ENCODE measurements at regions not wholly inside any gene's neighbourhood (a gene's known extent, or its start where the extent isn't known, plus 50 kb on each side); places are given as distances from the start of the nearest gene placed in this dataset.

DNA sequence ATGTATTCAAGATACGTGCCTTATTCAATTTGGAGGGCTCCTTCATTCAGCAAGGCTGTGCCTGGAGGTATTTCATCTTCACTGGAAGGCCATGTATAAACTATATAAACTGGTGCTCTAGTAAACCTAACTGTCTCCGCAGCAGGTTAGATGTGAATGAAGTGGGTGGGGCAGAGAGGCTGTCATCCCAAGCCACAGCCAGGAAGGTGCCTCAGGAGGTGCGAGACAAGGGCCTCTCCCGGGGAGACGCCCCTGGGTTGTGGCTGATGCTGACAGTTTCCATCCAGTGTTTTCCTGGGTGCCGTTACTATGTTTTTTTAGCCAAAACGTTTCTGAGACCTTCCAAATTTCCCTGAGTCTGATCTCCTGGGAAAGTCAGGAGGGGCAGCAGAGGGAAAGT lies 221.5 kb upstream of the RPL34 start:
- no peak overlapping the region for H3K9ac ChIP-seq (ENCODE audit: low read depth, low read length)
- H3K4me1 ChIP-seq (ENCODE audit: control insufficient read depth, insufficient read depth, low read length), result no peaks in the 10 kb centered on the region
- H3K36me3 ChIP-seq (ENCODE audit: insufficient read depth, low read length), result no peaks in the 10 kb centered on the region
- H3K9me3 ChIP-seq (replicated peaks; ENCODE audit: low read length), result no peaks in the 10 kb centered on the region
- H3K4me3 ChIP-seq (ENCODE audit: low read length), result no peak overlapping the region
- H3K4me2 ChIP-seq (ENCODE audit: low read length), result no peak overlapping the region
- H3K27me3 ChIP-seq (ENCODE audit: control insufficient read depth, insufficient read depth, low read length), result peaks cover 8% of the 10 kb centered on the region

DNA sequence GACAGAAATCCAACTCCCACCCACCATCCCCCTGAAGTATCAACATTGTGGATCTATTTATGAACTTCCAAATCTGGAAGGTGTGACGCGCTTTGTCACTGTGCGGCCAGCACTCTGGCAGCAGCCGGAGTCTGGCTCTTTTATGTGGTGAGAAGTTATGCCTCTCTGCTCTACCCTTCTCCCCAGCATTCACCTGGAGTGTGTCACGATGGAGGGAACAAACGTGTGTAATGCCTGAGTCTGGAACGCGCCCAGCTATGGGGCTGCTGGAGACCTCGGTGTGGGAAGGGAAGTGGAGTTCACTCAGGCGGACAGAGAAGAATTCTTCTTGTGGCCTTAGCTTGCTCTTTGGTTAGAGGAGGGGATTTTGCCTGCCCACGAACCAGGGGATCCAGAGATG lies 222.1 kb upstream of the RPL34 start:
- H3K36me3 ChIP-seq (ENCODE audit: insufficient read depth, low read length), result no peaks in the 10 kb centered on the region
- no peaks in the 10 kb centered on the region for H3K4me1 ChIP-seq (ENCODE audit: control insufficient read depth, insufficient read depth, low read length)
- no peaks in the 10 kb centered on the region for H3K9me3 ChIP-seq (replicated peaks; ENCODE audit: low read length)
- peaks cover 10% of the 10 kb centered on the region for H3K27me3 ChIP-seq (ENCODE audit: control insufficient read depth, insufficient read depth, low read length)
- no peak overlapping the region for H3K4me2 ChIP-seq (ENCODE audit: low read length)
- H3K9ac ChIP-seq (ENCODE audit: low read depth, low read length), result no peak overlapping the region
- H3K4me3 ChIP-seq (ENCODE audit: low read length), result no peak overlapping the region

DNA sequence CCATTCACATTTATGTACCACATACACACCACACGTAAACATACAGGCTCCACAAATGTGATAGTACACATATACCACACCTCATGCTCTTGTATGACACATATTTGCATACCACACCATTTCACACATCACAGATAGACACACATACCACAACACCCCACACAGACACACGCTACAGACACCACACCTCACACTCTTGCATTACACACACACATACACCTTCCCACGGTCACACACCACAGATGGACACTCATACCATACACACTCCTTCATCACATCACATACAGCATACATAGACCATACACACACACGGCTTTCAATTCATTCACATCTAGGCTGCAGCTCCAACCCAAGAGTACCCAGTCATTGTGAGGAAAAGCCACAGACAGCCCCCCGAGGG lies 222.5 kb upstream of the RPL34 start:
- H3K36me3 ChIP-seq (ENCODE audit: insufficient read depth, low read length), result no peaks in the 10 kb centered on the region
- H3K4me3 ChIP-seq (ENCODE audit: low read length), result no peak overlapping the region
- no peak overlapping the region for H3K4me2 ChIP-seq (ENCODE audit: low read length)
- H3K27me3 ChIP-seq (ENCODE audit: control insufficient read depth, insufficient read depth, low read length), result peaks cover 11% of the 10 kb centered on the region
- no peaks in the 10 kb centered on the region for H3K4me1 ChIP-seq (ENCODE audit: control insufficient read depth, insufficient read depth, low read length)
- no peaks in the 10 kb centered on the region for H3K9me3 ChIP-seq (replicated peaks; ENCODE audit: low read length)
- H3K9ac ChIP-seq (ENCODE audit: low read depth, low read length), result no peak overlapping the region

DNA sequence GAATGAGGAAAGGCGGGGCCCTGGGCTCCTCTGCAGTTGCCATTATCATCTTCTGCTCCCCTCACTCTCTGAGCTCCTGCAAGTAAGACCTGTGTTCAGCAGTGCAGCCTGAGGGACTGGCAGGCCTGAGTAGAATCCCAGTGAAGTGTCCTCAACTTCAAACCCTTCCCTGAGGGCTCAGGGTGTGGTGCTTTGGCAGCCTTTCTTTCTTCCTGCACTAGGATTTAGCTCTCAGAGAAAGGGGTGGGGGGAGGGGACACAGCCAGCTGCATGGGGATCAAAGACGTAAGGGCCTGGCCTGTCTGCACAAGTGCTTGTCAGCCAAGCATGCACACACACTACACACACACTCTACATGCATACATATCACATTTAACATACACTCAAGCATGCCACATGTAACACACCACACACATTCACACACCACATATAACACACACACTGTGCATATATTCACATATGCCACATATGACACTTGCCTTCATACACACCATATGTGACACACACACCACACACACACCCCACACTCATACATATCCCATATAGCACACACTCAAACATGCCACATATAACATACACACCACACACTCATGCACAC lies 223.4 kb upstream of the RPL34 start:
- no peak overlapping the region for H3K4me2 ChIP-seq (ENCODE audit: low read length)
- no peaks in the 10 kb centered on the region for H3K36me3 ChIP-seq (ENCODE audit: insufficient read depth, low read length)
- no peak overlapping the region for H3K9ac ChIP-seq (ENCODE audit: low read depth, low read length)
- no peaks in the 10 kb centered on the region for H3K9me3 ChIP-seq (replicated peaks; ENCODE audit: low read length)
- H3K27me3 ChIP-seq (ENCODE audit: control insufficient read depth, insufficient read depth, low read length), result peaks cover 11% of the 10 kb centered on the region
- no peak overlapping the region for H3K4me3 ChIP-seq (ENCODE audit: low read length)
- H3K4me1 ChIP-seq (ENCODE audit: control insufficient read depth, insufficient read depth, low read length), result no peaks in the 10 kb centered on the region

DNA sequence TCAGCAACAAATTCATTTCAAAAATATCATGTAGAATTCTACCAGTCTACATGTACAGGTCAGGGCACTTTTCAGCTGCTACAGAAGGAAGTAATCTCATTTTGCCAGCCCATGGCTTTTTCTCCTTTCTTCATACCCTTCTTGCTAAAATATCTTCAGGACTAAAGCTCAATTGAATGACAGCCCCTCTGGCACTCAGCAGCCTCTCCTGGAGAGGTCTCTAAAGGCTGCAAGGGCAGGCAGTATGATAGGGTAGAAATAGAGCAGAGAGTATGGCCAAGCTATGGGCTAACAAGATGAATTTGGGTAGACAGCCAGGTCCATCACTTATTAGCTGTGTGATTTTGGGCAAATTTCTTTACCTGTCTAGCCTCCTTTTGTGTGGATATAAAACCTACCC lies 224.6 kb upstream of the RPL34 start:
- no peak overlapping the region for H3K4me2 ChIP-seq (ENCODE audit: low read length)
- no peak overlapping the region for H3K4me3 ChIP-seq (ENCODE audit: low read length)
- peaks cover 15% of the 10 kb centered on the region for H3K27me3 ChIP-seq (ENCODE audit: control insufficient read depth, insufficient read depth, low read length)
- no peak overlapping the region for H3K9ac ChIP-seq (ENCODE audit: low read depth, low read length)
- H3K36me3 ChIP-seq (ENCODE audit: insufficient read depth, low read length), result no peaks in the 10 kb centered on the region
- no peaks in the 10 kb centered on the region for H3K4me1 ChIP-seq (ENCODE audit: control insufficient read depth, insufficient read depth, low read length)
- no peaks in the 10 kb centered on the region for H3K9me3 ChIP-seq (replicated peaks; ENCODE audit: low read length)

DNA sequence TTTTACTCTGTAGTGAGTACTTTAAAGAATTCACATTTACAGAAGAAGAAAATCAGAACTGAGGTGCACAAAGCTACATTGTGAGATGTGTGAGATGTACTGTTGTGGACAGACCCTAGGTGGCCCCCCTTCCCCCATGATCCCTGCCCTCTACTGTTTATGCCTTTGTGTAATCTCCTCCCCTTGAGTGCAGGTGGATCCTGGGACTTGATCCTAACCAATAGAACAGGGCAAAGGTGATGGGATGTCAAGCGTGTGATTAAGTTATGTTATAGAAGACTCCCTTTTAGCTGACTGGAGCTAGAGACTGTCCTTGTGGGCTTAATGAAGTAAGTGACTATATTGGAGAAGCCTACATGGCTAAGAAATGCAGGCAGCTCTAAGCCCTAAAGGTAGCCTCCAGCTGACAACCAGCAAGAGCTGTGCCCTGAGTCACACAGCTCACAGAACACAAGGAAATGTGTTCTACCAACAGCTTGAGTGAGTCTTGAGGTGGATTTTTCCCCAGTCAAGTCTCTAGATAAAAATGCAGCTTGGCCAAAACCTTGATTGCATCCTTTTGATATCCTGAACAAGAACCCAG lies 225.2 kb upstream of the LEF1 start:
- no peak overlapping the region for H3K9ac ChIP-seq (ENCODE audit: low read depth, low read length)
- H3K27me3 ChIP-seq (ENCODE audit: control insufficient read depth, insufficient read depth, low read length), result peaks cover 15% of the 10 kb centered on the region
- no peaks in the 10 kb centered on the region for H3K36me3 ChIP-seq (ENCODE audit: insufficient read depth, low read length)
- H3K9me3 ChIP-seq (replicated peaks; ENCODE audit: low read length), result no peaks in the 10 kb centered on the region
- no peak overlapping the region for H3K4me3 ChIP-seq (ENCODE audit: low read length)
- no peaks in the 10 kb centered on the region for H3K4me1 ChIP-seq (ENCODE audit: control insufficient read depth, insufficient read depth, low read length)
- no peak overlapping the region for H3K4me2 ChIP-seq (ENCODE audit: low read length)

DNA sequence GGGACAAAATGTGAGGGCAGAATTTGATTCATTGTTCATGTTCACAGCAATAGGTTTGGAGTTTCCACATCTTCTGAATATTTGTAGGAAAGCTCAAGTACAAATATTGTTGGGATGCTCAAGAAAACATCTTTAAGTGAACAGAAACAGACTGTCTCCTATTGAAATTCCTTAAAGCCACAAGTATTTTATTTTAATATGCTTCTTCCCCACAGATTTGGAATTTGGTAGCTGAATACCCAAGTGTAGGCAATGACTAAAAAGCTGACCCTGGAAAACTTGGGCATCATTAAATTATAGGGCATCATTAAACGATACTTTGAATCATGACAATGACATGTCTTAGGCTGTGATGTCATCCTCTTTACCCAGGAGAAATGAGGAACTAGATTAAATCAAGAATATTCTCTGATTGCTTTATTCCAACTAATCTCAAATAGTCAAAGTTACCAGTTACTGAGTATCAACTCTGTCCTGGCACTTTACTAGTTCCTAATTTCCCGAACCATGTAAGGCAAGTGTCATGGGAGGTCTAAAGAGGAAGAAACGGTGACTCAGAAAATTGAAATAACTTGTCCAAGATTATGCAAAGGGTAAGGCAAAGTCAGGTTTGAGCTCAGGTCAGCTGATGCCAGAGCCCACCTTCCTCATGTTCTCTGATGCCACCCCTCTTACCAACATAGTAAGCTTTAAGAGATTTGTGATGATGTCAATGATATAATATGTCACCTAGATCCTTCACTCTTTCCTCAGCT lies 223.1 kb upstream of the LEF1 start:
- no peak overlapping the region for H3K4me2 ChIP-seq (ENCODE audit: low read length)
- H3K4me1 ChIP-seq (ENCODE audit: control insufficient read depth, insufficient read depth, low read length), result no peaks in the 10 kb centered on the region
- H3K9me3 ChIP-seq (replicated peaks; ENCODE audit: low read length), result no peaks in the 10 kb centered on the region
- H3K27me3 ChIP-seq (ENCODE audit: control insufficient read depth, insufficient read depth, low read length), result peaks cover 15% of the 10 kb centered on the region
- no peak overlapping the region for H3K9ac ChIP-seq (ENCODE audit: low read depth, low read length)
- no peaks in the 10 kb centered on the region for H3K36me3 ChIP-seq (ENCODE audit: insufficient read depth, low read length)
- no peak overlapping the region for H3K4me3 ChIP-seq (ENCODE audit: low read length)

DNA sequence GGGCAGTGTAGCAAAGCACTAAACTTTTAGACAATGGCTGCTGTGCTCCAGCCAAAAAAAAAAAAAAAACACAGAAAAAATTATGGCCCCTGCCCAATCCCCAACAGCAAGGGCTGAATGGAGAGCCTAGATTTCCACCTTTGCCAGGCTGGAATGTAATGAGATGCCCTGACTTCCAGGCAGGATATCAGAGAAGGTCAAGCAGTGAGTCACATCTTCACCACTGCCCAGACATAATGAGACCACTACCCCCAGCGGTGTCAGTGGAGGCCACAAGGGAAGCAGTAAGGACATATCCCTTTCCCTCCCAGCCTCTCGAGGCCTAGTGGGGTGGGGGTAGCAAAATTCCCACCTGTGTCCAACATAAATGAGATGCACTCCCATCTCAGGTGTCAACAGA lies 216.3 kb upstream of the LEF1 start:
- Histone ChIP-seq H3K4me1 (ENCODE audit: control insufficient read depth, insufficient read depth, low read length) (no peaks in the 10 kb centered on the region), H3K27me3 (ENCODE audit: control insufficient read depth, insufficient read depth, low read length) (no peaks in the 10 kb centered on the region)

DNA sequence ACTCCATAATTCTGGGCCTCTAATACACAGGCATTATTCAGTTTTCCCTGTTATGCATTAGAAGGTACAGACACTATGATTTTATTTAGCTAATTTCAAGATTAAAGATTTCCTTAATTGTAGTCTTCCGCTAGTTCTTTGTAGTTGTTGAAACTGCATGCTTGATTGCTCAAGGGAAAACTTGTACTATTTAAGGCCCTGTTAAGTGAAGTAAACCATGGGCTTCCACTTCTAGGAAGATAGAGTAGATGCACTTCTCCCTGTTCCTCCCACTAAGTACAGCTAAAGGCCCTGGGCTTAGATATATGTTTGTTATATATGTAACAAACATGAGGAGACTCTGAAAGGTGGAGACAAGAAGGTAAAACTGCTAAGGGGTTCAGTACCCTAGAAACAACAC lies 215.8 kb upstream of the LEF1 start:
- Histone ChIP-seq H3K27me3 (ENCODE audit: control insufficient read depth, insufficient read depth, low read length) (no peaks in the 10 kb centered on the region), H3K9me3 (replicated peaks; ENCODE audit: low read length) (no peaks in the 10 kb centered on the region), H3K4me1 (ENCODE audit: control insufficient read depth, insufficient read depth, low read length) (no peaks in the 10 kb centered on the region), H3K36me3 (ENCODE audit: insufficient read depth, low read length) (no peaks in the 10 kb centered on the region), H3K4me2 (ENCODE audit: low read length) (no peak overlapping the region), H3K9ac (ENCODE audit: low read depth, low read length) (no peak overlapping the region), H3K4me3 (ENCODE audit: low read length) (no peak overlapping the region)

More for the DNA sequence above, 216.3 kb upstream of the LEF1 start:
- H3K36me3 ChIP-seq (ENCODE audit: insufficient read depth, low read length), result no peaks in the 10 kb centered on the region
- no peak overlapping the region for H3K4me2 ChIP-seq (ENCODE audit: low read length)
- no peak overlapping the region for H3K9ac ChIP-seq (ENCODE audit: low read depth, low read length)
- H3K9me3 ChIP-seq (replicated peaks; ENCODE audit: low read length), result no peaks in the 10 kb centered on the region
- no peak overlapping the region for H3K4me3 ChIP-seq (ENCODE audit: low read length)

DNA sequence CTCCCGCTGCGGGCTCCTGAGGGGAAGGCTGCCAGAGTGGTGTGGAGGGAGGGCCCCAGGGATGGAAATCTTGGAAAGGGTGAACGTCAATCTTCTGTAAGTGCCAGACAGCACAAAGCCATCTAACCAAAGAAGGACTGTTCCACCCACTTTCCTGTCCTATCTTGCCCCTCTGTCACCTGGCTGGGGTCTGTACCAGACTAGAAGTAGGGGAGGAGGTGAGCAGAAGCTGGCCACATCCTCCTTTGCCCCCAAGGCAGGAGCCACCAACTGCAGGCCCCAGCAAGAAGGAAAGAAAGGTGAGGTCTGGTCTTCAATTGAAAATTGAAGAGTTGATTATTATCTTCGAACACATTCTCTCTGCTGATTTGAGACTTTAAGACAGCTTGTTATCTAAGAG lies 214.4 kb upstream of the LEF1 start:
- Histone ChIP-seq H3K4me1 (ENCODE audit: control insufficient read depth, insufficient read depth, low read length) (no peaks in the 10 kb centered on the region), H3K9me3 (replicated peaks; ENCODE audit: low read length) (no peaks in the 10 kb centered on the region), H3K4me2 (ENCODE audit: low read length) (no peak overlapping the region), H3K27me3 (ENCODE audit: control insufficient read depth, insufficient read depth, low read length) (peaks cover 4% of the 10 kb centered on the region), H3K4me3 (ENCODE audit: low read length) (no peak overlapping the region), H3K9ac (ENCODE audit: low read depth, low read length) (no peak overlapping the region), H3K36me3 (ENCODE audit: insufficient read depth, low read length) (no peaks in the 10 kb centered on the region)

DNA sequence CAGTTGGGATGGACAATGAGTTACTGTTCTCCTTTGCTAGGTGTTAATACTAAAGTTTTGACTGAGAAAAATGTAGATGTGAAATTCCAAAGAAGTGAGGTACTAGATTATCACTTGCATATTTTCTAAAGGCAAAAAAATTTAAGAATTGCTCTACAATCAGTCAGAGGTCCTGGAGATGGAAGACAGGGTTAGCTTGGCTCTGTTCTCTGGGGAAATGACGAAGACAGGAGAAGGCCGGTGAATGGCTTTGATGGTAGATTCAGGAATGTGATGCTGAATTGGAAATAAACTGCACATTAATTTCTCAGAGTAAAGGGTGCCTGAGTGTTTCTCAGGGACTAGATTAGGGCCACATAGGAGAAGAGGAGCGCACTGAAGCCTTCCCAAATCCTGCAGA lies 214.0 kb upstream of the LEF1 start:
- Histone ChIP-seq H3K9ac (ENCODE audit: low read depth, low read length) (no peak overlapping the region), H3K36me3 (ENCODE audit: insufficient read depth, low read length) (no peaks in the 10 kb centered on the region), H3K4me2 (ENCODE audit: low read length) (no peak overlapping the region)

DNA sequence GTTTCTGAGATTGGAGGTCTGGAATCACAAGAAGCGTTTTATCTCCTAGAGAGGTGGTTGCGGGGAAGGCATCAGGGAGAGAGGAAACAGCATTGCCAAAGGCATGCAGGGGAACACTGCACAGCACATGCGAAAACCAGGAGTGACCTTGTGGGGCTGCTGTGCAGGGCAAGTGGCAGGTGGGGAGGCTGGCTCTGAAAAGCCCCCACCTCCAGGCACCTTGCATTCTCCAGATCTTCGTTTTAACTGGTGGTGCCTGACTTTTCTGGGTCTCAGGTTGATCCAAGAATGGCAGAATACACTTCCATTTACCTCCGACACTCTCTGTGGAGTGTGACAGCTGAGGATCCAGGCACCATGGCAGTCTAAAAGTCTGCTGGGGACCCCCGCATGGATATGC lies 209.4 kb upstream of the LEF1 start:
- Histone ChIP-seq H3K4me2 (ENCODE audit: low read length) (no peak overlapping the region), H3K27me3 (ENCODE audit: control insufficient read depth, insufficient read depth, low read length) (peaks cover 11% of the 10 kb centered on the region), H3K9ac (ENCODE audit: low read depth, low read length) (no peak overlapping the region), H3K36me3 (ENCODE audit: insufficient read depth, low read length) (no peaks in the 10 kb centered on the region), H3K9me3 (replicated peaks; ENCODE audit: low read length) (no peaks in the 10 kb centered on the region), H3K4me1 (ENCODE audit: control insufficient read depth, insufficient read depth, low read length) (no peaks in the 10 kb centered on the region), H3K4me3 (ENCODE audit: low read length) (no peak overlapping the region)

More for the DNA sequence above, 214.0 kb upstream of the LEF1 start:
- no peaks in the 10 kb centered on the region for H3K4me1 ChIP-seq (ENCODE audit: control insufficient read depth, insufficient read depth, low read length)
- H3K27me3 ChIP-seq (ENCODE audit: control insufficient read depth, insufficient read depth, low read length), result peaks cover 4% of the 10 kb centered on the region
- no peak overlapping the region for H3K4me3 ChIP-seq (ENCODE audit: low read length)
- H3K9me3 ChIP-seq (replicated peaks; ENCODE audit: low read length), result no peaks in the 10 kb centered on the region

Data from skeletal muscle satellite cell (primary cell).